Body of pancreas (tissue), 4 donors: ENCODE measurements at regions not wholly inside any gene's neighbourhood (a gene's known extent, or its start where the extent isn't known, plus 50 kb on each side); places are given as distances from the start of the nearest gene placed in this dataset.

Experiments
- CTCF ChIP-seq, 7 experiments: fragments of 450-650 bp in 4 of 7; fragments of 200-600 bp in 3 of 7; sonication (generic) in 3 of 7; IDR thresholded peaks; one replicate each; pipeline ENCODE4 v1.5.1; 2016 to 2019; ENCODE audit warnings: antibody characterized with exemption in 7 of 7
- POLR2A ChIP-seq, 3 donors: fragments of 450-650 bp; IDR thresholded peaks; one replicate each; pipeline ENCODE4 v1.6.1; 2016; ENCODE audit warnings: antibody characterized with exemption in 3 of 3, mild to moderate bottlenecking in 2 of 3

DNA sequence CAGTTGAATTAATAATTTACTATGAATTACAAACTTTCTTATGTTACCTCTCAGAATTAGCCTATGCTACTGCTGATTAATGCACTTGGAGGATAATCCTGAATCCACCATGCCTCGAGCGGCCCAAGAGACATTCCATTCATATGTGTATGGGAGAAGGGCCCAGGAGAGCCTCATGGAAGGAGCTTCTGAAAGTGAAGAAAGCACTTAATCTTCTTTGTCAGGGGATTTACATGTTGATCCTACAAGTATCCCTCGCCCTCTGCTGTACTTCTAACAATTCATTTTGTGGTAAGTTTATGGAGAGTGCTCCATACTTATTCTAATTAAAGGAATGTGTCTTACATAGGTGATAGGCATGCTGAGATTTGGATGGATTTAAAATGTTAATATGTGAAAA is 1189.1 kb upstream of the NXPH2 start:
- TF ChIP-seq CTCF (IDR thresholded peaks at IDR 0.05) (no peak), POLR2A (IDR thresholded peaks at IDR 0.05) (no peak)
